ENCODE measurements at regions not wholly inside any gene's neighbourhood (a gene's known extent, or its start where the extent isn't known, plus 50 kb on each side); places are given as distances from the start of the nearest gene placed in this dataset.

- TF ChIP-seq ZNF142 (CRISPR knock-in tag; IDR thresholded peaks at IDR 0.05), result no peak
Measured at GRCh38 chr14:38790916-38791315, 312.1 kb downstream of the SEC23A start (continued).

- Histone ChIP-seq H3K4me2 (ENCODE audit: low read depth, low read length) (no peak overlapping the region), H2AFZ (ENCODE audit: low read length) (no peak overlapping the region), H3K27ac (ENCODE audit: extremely low read length, insufficient read depth, low read length) (no peak overlapping the region), H4K20me1 (ENCODE audit: insufficient read depth, low read length) (no peaks in the 10 kb centered on the region), H3K4me1 (ENCODE audit: insufficient read depth, low read length) (no peaks in the 10 kb centered on the region), H3K4me3 (replicated peaks in 1 of 3; ENCODE audit: insufficient read depth in 1 of 3, low read depth in 2 of 3, low read length in 3 of 3) (no peak overlapping the region), H3K9me3 (ENCODE audit: low read length) (no peaks in the 10 kb centered on the region), H3K9ac (ENCODE audit: insufficient read depth, low read depth, low read length) (no peak overlapping the region), H3K79me2 (ENCODE audit: insufficient read depth, low read length) (no peaks in the 10 kb centered on the region), H3K36me3 (replicated peaks in 1 of 2; ENCODE audit: control insufficient read depth in 1 of 2, insufficient read depth in 2 of 2, low read length in 2 of 2) (no peaks in the 10 kb centered on the region), H3K27me3 (ENCODE audit: control insufficient read depth in 1 of 2, insufficient read depth in 2 of 2, low read length in 2 of 2) (no peaks in the 10 kb centered on the region)
- FAIRE-seq (no peak), DNase-seq (ENCODE audit: low spot score) (no peak), ATAC-seq (no peak)
- TF ChIP-seq ZNF562 (CRISPR knock-in tag; IDR thresholded peaks at IDR 0.05; ENCODE audit: borderline replicate concordance), result no peak
- TF ChIP-seq ZNF790 (CRISPR knock-in tag; IDR thresholded peaks at IDR 0.05; ENCODE audit: borderline replicate concordance), result no peak
- no peak for TF ChIP-seq ZBTB4 (CRISPR knock-in tag; IDR thresholded peaks at IDR 0.05; ENCODE audit: borderline replicate concordance)
- TF ChIP-seq ZNF513 (CRISPR knock-in tag; conservative IDR thresholded peaks at IDR 0.05), result no peak
- no peak for TF ChIP-seq ZNF33B (CRISPR knock-in tag; IDR thresholded peaks at IDR 0.05)
- no peak for TF ChIP-seq ZNF772 (CRISPR knock-in tag; IDR thresholded peaks at IDR 0.05)
- TF ChIP-seq FOSL2 (CRISPR knock-in tag; IDR thresholded peaks at IDR 0.05), result no peak
- intact Hi-C loops (cut with micrococcal nuclease; ENCODE audit: unreplicated experiment) (no loop called here), in situ Hi-C loops (cut with HindIII; ENCODE audit: extremely low pct_ligation_motif_present, low pct_unique_long_range_greater_than_20kb) (no loop called here)
- ChIA-PET CTCF (ENCODE audit: low intra/inter-chr PET ratio, low total read pairs) (no interaction called here), POLR2A (no interaction called here)
- no TSS peak for BruUV-seq (replicated peaks)
- 47% methylated on average over 8 of the region's 8 CpGs for WGBS (ENCODE audit: low lambda C conversion rate)
Measured at GRCh38 chr14:38789805-38790204, 313.2 kb downstream of the SEC23A start.

All from HepG2 (cell line).